Ishikawa (cell line): ENCODE measurements at regions not wholly inside any gene's neighbourhood (a gene's known extent, or its start where the extent isn't known, plus 50 kb on each side); places are given as distances from the start of the nearest gene placed in this dataset.

ENCODE experiments used
- CEBPB ChIP-seq: IDR thresholded peaks from 2 replicates; pipeline ENCODE4 v1.6.1; 2012
- EP300 ChIP-seq: IDR thresholded peaks from 2 replicates; pipeline ENCODE4 v1.6.1; 2012; ENCODE audit warnings: borderline replicate concordance
- FOXM1 ChIP-seq: IDR thresholded peaks from 2 replicates; pipeline ENCODE4 v1.6.1; 2012; ENCODE audit warnings: low read depth, borderline replicate concordance
- NFIC ChIP-seq: IDR thresholded peaks from 2 replicates; pipeline ENCODE4 v1.6.1; 2012
- TAF1 ChIP-seq: IDR thresholded peaks from 2 replicates; pipeline ENCODE4 v1.6.1; 2012; ENCODE audit warnings: low read depth, mild to moderate bottlenecking
- TF ChIP-seq, protein P1 (sequence below): IDR thresholded peaks from 2 replicates; pipeline ENCODE4 v1.6.1; 2012; ENCODE audit warnings: low read depth, mild to moderate bottlenecking
- TF ChIP-seq, protein P2 (sequence below): IDR thresholded peaks from 2 replicates; pipeline ENCODE4 v1.6.1; 2012
- TF ChIP-seq, protein P3 (sequence below): IDR thresholded peaks from 2 replicates; pipeline ENCODE4 v1.6.1; 2012

DNA sequence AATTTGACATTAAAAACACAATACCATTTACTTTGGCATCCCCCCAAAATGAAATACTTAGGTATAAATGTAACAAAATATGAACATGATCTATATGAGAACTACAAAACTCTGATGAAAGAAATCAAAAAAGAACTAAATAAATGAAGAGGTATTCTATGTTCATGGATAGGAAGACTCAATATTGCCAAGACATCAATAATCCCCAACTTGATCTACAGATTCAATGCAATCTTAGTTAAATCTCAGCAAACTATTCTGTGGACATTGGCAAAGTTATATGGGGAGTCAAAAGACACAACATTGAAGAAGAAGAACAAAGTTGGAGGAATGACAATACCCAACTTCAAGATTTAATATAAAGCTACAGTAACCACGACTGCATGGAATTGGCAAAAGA is 145.2 kb upstream of the HEY2 start:
- TF ChIP-seq, protein P1, sequence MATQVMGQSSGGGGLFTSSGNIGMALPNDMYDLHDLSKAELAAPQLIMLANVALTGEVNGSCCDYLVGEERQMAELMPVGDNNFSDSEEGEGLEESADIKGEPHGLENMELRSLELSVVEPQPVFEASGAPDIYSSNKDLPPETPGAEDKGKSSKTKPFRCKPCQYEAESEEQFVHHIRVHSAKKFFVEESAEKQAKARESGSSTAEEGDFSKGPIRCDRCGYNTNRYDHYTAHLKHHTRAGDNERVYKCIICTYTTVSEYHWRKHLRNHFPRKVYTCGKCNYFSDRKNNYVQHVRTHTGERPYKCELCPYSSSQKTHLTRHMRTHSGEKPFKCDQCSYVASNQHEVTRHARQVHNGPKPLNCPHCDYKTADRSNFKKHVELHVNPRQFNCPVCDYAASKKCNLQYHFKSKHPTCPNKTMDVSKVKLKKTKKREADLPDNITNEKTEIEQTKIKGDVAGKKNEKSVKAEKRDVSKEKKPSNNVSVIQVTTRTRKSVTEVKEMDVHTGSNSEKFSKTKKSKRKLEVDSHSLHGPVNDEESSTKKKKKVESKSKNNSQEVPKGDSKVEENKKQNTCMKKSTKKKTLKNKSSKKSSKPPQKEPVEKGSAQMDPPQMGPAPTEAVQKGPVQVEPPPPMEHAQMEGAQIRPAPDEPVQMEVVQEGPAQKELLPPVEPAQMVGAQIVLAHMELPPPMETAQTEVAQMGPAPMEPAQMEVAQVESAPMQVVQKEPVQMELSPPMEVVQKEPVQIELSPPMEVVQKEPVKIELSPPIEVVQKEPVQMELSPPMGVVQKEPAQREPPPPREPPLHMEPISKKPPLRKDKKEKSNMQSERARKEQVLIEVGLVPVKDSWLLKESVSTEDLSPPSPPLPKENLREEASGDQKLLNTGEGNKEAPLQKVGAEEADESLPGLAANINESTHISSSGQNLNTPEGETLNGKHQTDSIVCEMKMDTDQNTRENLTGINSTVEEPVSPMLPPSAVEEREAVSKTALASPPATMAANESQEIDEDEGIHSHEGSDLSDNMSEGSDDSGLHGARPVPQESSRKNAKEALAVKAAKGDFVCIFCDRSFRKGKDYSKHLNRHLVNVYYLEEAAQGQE, result no peak
- TF ChIP-seq TAF1 (no peak), FOXM1 (no peak), CEBPB (no peak), EP300 (no peak), NFIC (no peak)
- TF ChIP-seq, protein P2, sequence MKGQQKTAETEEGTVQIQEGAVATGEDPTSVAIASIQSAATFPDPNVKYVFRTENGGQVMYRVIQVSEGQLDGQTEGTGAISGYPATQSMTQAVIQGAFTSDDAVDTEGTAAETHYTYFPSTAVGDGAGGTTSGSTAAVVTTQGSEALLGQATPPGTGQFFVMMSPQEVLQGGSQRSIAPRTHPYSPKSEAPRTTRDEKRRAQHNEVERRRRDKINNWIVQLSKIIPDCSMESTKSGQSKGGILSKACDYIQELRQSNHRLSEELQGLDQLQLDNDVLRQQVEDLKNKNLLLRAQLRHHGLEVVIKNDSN, result no peak
- TF ChIP-seq, protein P3, sequence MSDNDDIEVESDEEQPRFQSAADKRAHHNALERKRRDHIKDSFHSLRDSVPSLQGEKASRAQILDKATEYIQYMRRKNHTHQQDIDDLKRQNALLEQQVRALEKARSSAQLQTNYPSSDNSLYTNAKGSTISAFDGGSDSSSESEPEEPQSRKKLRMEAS, result no peak
